ENCODE measurements at regions not wholly inside any gene's neighbourhood (a gene's known extent, or its start where the extent isn't known, plus 50 kb on each side); places are given as distances from the start of the nearest gene placed in this dataset.

- no peak for DNase-seq (ENCODE audit: low read depth)
- no peak overlapping the region for H3K4me3 ChIP-seq (ENCODE audit: low read length)
- no peak for TF ChIP-seq CTCF (conservative IDR thresholded peaks at IDR 0.05; ENCODE audit: low read length)
Measured at GRCh38 chr1:200307755-200308066, 102.1 kb downstream of the ZNF281 start.

- peak; percentile 88 for TF ChIP-seq CTCF (conservative IDR thresholded peaks at IDR 0.05; ENCODE audit: low read length)
Measured at GRCh38 chr1:200306944-200307754, 102.7 kb downstream of the ZNF281 start.

GRCh38 chr1:200305806-200306205 lies 104.0 kb downstream of the ZNF281 start:
- TF ChIP-seq CTCF (conservative IDR thresholded peaks at IDR 0.05; ENCODE audit: low read length), result no peak
- DNase-seq (ENCODE audit: low read depth), result no peak
- no peak overlapping the region for H3K4me3 ChIP-seq (ENCODE audit: low read length)

More at GRCh38 chr1:200306944-200307754, 102.7 kb downstream of the ZNF281 start:
- no peak overlapping the region for H3K4me3 ChIP-seq (ENCODE audit: low read length)
- DNase-seq (ENCODE audit: low read depth), result peak; percentile 44

- TF ChIP-seq CTCF (conservative IDR thresholded peaks at IDR 0.05; ENCODE audit: low read length), result no peak
- H3K4me3 ChIP-seq (ENCODE audit: low read length), result no peak overlapping the region
- peak; percentile 52 for DNase-seq (ENCODE audit: low read depth)
Measured at GRCh38 chr1:200304171-200304570, 105.7 kb downstream of the ZNF281 start.

- H3K4me3 ChIP-seq (ENCODE audit: low read length), result peak overlapping the region; percentile 77
- DNase-seq (ENCODE audit: low read depth), result peak; percentile 42
- no peak for TF ChIP-seq CTCF (conservative IDR thresholded peaks at IDR 0.05; ENCODE audit: low read length)
Measured at GRCh38 chr1:200302921-200303290, 106.9 kb downstream of the ZNF281 start.

- TF ChIP-seq CTCF (conservative IDR thresholded peaks at IDR 0.05; ENCODE audit: low read length), result peak; percentile 23
- peak overlapping the region; percentile 77 for H3K4me3 ChIP-seq (ENCODE audit: low read length)
- peak; percentile 40 for DNase-seq (ENCODE audit: low read depth)
Measured at GRCh38 chr1:200302192-200302920, 107.5 kb downstream of the ZNF281 start.

DNA sequence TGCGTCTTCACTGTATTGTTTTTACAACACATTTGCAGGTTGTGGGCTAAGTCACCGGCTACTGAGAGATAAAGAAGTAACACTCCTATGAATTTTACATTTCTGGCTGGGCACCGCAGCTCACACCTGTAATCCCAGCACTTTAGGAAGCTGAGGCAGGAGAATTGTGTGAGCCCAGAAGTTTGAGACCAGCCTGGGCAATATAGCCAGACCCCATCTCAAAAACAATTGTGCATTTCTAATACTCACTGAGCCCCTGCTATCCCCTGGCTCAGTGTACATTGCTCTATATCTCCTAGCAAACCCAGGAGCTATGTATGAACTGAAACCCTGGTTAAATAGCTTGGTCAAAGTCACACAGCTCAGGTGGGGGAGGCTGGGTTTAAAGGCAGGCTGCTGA lies 108.7 kb downstream of the ZNF281 start:
- no peak overlapping the region for H3K4me3 ChIP-seq (ENCODE audit: low read length)
- no peak for DNase-seq (ENCODE audit: low read depth)
- TF ChIP-seq CTCF (conservative IDR thresholded peaks at IDR 0.05; ENCODE audit: low read length), result no peak

All from AG10803 (cell line).